ENCODE measurements at regions not wholly inside any gene's neighbourhood (a gene's known extent, or its start where the extent isn't known, plus 50 kb on each side); places are given as distances from the start of the nearest gene placed in this dataset.

- Histone ChIP-seq H3K4me3 (ENCODE audit: insufficient read depth, low read depth, low read length) (no peak overlapping the region), H3K36me3 (replicated peaks; ENCODE audit: control insufficient read depth, insufficient read depth, low read length) (no peaks in the 10 kb centered on the region), H3K27me3 (ENCODE audit: control insufficient read depth, insufficient read depth, low read length) (no peaks in the 10 kb centered on the region)
- DNase-seq = no peak
Measured at GRCh38 chr3:180175572-180175971, 138.8 kb upstream of the PEX5L start.

GRCh38 chr3:180176059-180176458 lies 139.3 kb upstream of the PEX5L start:
- no peak for DNase-seq
- Histone ChIP-seq H3K27me3 (ENCODE audit: control insufficient read depth, insufficient read depth, low read length) (no peaks in the 10 kb centered on the region), H3K36me3 (replicated peaks; ENCODE audit: control insufficient read depth, insufficient read depth, low read length) (no peaks in the 10 kb centered on the region), H3K4me3 (ENCODE audit: insufficient read depth, low read depth, low read length) (no peak overlapping the region)

- H3K4me3 ChIP-seq (ENCODE audit: insufficient read depth, low read depth, low read length) = no peak overlapping the region
- H3K27me3 ChIP-seq (ENCODE audit: control insufficient read depth, insufficient read depth, low read length) = no peaks in the 10 kb centered on the region
- H3K36me3 ChIP-seq (replicated peaks; ENCODE audit: control insufficient read depth, insufficient read depth, low read length) = no peaks in the 10 kb centered on the region
- no peak for DNase-seq
Measured at GRCh38 chr3:180177255-180177654, 140.5 kb upstream of the PEX5L start.

- H3K36me3 ChIP-seq (replicated peaks; ENCODE audit: control insufficient read depth, insufficient read depth, low read length) = no peaks in the 10 kb centered on the region
- no peak for DNase-seq
Measured at GRCh38 chr3:180179562-180179961, 142.8 kb upstream of the PEX5L start.

GRCh38 chr3:180180795-180181194 lies 144.1 kb upstream of the PEX5L start:
- Histone ChIP-seq H3K27me3 (ENCODE audit: control insufficient read depth, insufficient read depth, low read length) (no peaks in the 10 kb centered on the region), H3K36me3 (replicated peaks; ENCODE audit: control insufficient read depth, insufficient read depth, low read length) (no peaks in the 10 kb centered on the region), H3K4me3 (ENCODE audit: insufficient read depth, low read depth, low read length) (no peak overlapping the region)
- no peak for DNase-seq

More at GRCh38 chr3:180179562-180179961, 142.8 kb upstream of the PEX5L start:
- no peak overlapping the region for H3K4me3 ChIP-seq (ENCODE audit: insufficient read depth, low read depth, low read length)
- H3K27me3 ChIP-seq (ENCODE audit: control insufficient read depth, insufficient read depth, low read length) = no peaks in the 10 kb centered on the region

GRCh38 chr3:180181387-180181786 lies 144.7 kb upstream of the PEX5L start:
- Histone ChIP-seq H3K36me3 (replicated peaks; ENCODE audit: control insufficient read depth, insufficient read depth, low read length) (no peaks in the 10 kb centered on the region), H3K4me3 (ENCODE audit: insufficient read depth, low read depth, low read length) (no peak overlapping the region), H3K27me3 (ENCODE audit: control insufficient read depth, insufficient read depth, low read length) (no peaks in the 10 kb centered on the region)
- no peak for DNase-seq

GRCh38 chr3:180183346-180183745 lies 146.6 kb upstream of the PEX5L start:
- no peak for DNase-seq
- H3K27me3 ChIP-seq (ENCODE audit: control insufficient read depth, insufficient read depth, low read length) = no peaks in the 10 kb centered on the region
- H3K4me3 ChIP-seq (ENCODE audit: insufficient read depth, low read depth, low read length) = no peak overlapping the region
- no peaks in the 10 kb centered on the region for H3K36me3 ChIP-seq (replicated peaks; ENCODE audit: control insufficient read depth, insufficient read depth, low read length)

GRCh38 chr3:180184816-180185215 lies 148.1 kb upstream of the PEX5L start:
- Histone ChIP-seq H3K27me3 (ENCODE audit: control insufficient read depth, insufficient read depth, low read length) (no peaks in the 10 kb centered on the region), H3K4me3 (ENCODE audit: insufficient read depth, low read depth, low read length) (no peak overlapping the region), H3K36me3 (replicated peaks; ENCODE audit: control insufficient read depth, insufficient read depth, low read length) (no peaks in the 10 kb centered on the region)
- DNase-seq = no peak

- DNase-seq = no peak
- no peak overlapping the region for H3K4me3 ChIP-seq (ENCODE audit: insufficient read depth, low read depth, low read length)
- no peaks in the 10 kb centered on the region for H3K36me3 ChIP-seq (replicated peaks; ENCODE audit: control insufficient read depth, insufficient read depth, low read length)
- H3K27me3 ChIP-seq (ENCODE audit: control insufficient read depth, insufficient read depth, low read length) = no peaks in the 10 kb centered on the region
Measured at GRCh38 chr3:180185650-180186049, 148.9 kb upstream of the PEX5L start.

- Histone ChIP-seq H3K4me3 (ENCODE audit: insufficient read depth, low read depth, low read length) (no peak overlapping the region), H3K36me3 (replicated peaks; ENCODE audit: control insufficient read depth, insufficient read depth, low read length) (no peaks in the 10 kb centered on the region), H3K27me3 (ENCODE audit: control insufficient read depth, insufficient read depth, low read length) (no peaks in the 10 kb centered on the region)
- no peak for DNase-seq
Measured at GRCh38 chr3:180188512-180189309, 152.0 kb upstream of the PEX5L start.

- Histone ChIP-seq H3K36me3 (replicated peaks; ENCODE audit: control insufficient read depth, insufficient read depth, low read length) (no peaks in the 10 kb centered on the region), H3K4me3 (ENCODE audit: insufficient read depth, low read depth, low read length) (no peak overlapping the region), H3K27me3 (ENCODE audit: control insufficient read depth, insufficient read depth, low read length) (no peaks in the 10 kb centered on the region)
- no peak for DNase-seq
Measured at GRCh38 chr3:180189310-180189648, 152.5 kb upstream of the PEX5L start.

GRCh38 chr3:180196658-180197057 lies 159.9 kb upstream of the PEX5L start:
- Histone ChIP-seq H3K4me3 (ENCODE audit: insufficient read depth, low read depth, low read length) (no peak overlapping the region), H3K27me3 (ENCODE audit: control insufficient read depth, insufficient read depth, low read length) (no peaks in the 10 kb centered on the region), H3K36me3 (replicated peaks; ENCODE audit: control insufficient read depth, insufficient read depth, low read length) (no peaks in the 10 kb centered on the region)
- no peak for DNase-seq

- no peak for DNase-seq
- no peaks in the 10 kb centered on the region for H3K36me3 ChIP-seq (replicated peaks; ENCODE audit: control insufficient read depth, insufficient read depth, low read length)
- H3K4me3 ChIP-seq (ENCODE audit: insufficient read depth, low read depth, low read length) = no peak overlapping the region
- no peaks in the 10 kb centered on the region for H3K27me3 ChIP-seq (ENCODE audit: control insufficient read depth, insufficient read depth, low read length)
Measured at GRCh38 chr3:180199417-180199995, 162.8 kb upstream of the PEX5L start.

GRCh38 chr3:180215866-180216265 lies 179.1 kb upstream of the PEX5L start:
- Histone ChIP-seq H3K4me3 (ENCODE audit: insufficient read depth, low read depth, low read length) (no peak overlapping the region), H3K36me3 (replicated peaks; ENCODE audit: control insufficient read depth, insufficient read depth, low read length) (no peaks in the 10 kb centered on the region), H3K27me3 (ENCODE audit: control insufficient read depth, insufficient read depth, low read length) (no peaks in the 10 kb centered on the region; the same call in 1 of the 2 replicates)
- no peak for DNase-seq

- no peaks in the 10 kb centered on the region for H3K36me3 ChIP-seq (replicated peaks; ENCODE audit: control insufficient read depth, insufficient read depth, low read length)
- DNase-seq = no peak
- H3K4me3 ChIP-seq (ENCODE audit: insufficient read depth, low read depth, low read length) = no peak overlapping the region
- H3K27me3 ChIP-seq (ENCODE audit: control insufficient read depth, insufficient read depth, low read length) = no peaks in the 10 kb centered on the region
Measured at GRCh38 chr3:180223268-180223667, 186.5 kb upstream of the PEX5L start.

Measured in H7 (cell line).